Bronchial epithelial cell (primary cell): ENCODE measurements at regions not wholly inside any gene's neighbourhood (a gene's known extent, or its start where the extent isn't known, plus 50 kb on each side); places are given as distances from the start of the nearest gene placed in this dataset.

Experiments
- DNase-seq: peaks from one replicate; pipeline ENCODE4 v3.0.0-alpha.2; 2010; ENCODE audit warnings: low read depth
- FAIRE-seq: peaks from 2 replicates; lab custom pipeline; 2011; peaks lifted over from hg19 to GRCh38; lab: Jason Lieb, UNC
- H3K27me3 ChIP-seq: 2 replicates; pipeline ENCODE4 v1.5.1; 2011; ENCODE audit warnings: low read length; ENCODE audit not compliant: control insufficient read depth, insufficient read depth
- H3K36me3 ChIP-seq: 2 replicates; pipeline ENCODE4 v1.5.1; 2011; ENCODE audit warnings: low read length; ENCODE audit not compliant: control insufficient read depth, insufficient read depth
- H3K4me3 ChIP-seq: 2 replicates; pipeline ENCODE4 v1.5.1; 2011; ENCODE audit warnings: mild to moderate bottlenecking, low read depth, low read length, control low read depth
- CTCF ChIP-seq: IDR thresholded peaks from 2 replicates; pipeline ENCODE4 v1.5.1; 2011; ENCODE audit warnings: mild to moderate bottlenecking, moderate library complexity, low read length, control low read depth, inconsistent platforms; ENCODE audit not compliant: insufficient read depth, severe bottlenecking

DNA sequence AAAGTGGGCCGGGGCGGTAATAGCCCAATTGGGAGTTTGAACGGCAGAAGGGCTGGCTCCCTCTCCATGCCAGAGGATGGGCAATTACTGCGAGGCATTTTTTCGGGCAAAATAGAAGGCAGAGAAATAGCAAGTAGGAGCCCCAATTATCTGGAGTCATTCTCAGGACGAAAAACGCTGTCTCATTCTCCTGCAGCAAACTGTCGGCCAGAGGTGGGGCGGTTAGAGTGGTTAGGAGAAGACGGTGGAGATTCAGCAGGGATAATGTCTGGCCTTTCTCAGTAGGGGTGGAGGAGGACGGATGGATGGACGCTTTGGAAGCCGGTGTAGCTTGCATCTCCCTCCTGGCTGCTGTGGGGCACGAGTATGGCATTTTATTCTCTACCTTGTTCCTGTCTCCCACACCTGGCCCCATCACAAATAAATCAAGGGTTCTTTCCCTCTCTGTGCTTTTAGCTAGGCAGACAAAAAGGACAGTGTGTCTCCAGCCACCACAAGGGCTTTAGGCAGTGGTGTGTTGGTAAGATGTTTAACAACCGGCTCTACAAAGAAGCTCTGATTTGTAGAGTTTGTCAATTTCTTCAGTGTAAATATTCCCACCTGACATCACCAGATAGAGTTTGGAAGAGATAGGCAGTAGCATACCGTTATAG lies 140.5 kb upstream of the LHX5 start:
- no peak for TF ChIP-seq CTCF
- FAIRE-seq: no peak
- no peaks in the 10 kb centered on the region for H3K27me3 ChIP-seq
- H3K4me3 ChIP-seq: no peak overlapping the region
- H3K36me3 ChIP-seq: no peaks in the 10 kb centered on the region
- DNase-seq: no peak

DNA sequence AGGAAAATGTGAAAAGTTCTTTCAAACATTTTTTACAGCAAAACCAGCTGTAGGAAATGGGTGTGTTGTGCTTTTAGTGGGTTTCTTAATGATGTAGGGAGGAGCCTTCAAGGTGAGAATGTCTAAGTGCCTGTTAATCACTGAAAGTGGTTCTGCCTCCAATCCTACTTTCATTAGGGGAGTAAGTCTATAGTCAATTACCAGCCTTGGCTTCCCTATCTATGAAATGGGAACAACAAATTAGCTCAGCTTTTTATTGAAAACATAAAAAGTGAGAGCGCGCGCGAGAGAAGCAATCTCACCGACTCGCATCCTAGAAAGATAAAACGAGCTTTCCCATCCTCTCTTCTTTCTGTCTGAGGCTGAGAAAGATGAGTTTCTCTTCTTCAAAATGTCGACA lies 140.0 kb upstream of the LHX5 start:
- no peak for DNase-seq
- no peak for TF ChIP-seq CTCF
- Histone ChIP-seq H3K27me3 (no peaks in the 10 kb centered on the region), H3K36me3 (no peaks in the 10 kb centered on the region), H3K4me3 (no peak overlapping the region)
- no peak for FAIRE-seq

DNA sequence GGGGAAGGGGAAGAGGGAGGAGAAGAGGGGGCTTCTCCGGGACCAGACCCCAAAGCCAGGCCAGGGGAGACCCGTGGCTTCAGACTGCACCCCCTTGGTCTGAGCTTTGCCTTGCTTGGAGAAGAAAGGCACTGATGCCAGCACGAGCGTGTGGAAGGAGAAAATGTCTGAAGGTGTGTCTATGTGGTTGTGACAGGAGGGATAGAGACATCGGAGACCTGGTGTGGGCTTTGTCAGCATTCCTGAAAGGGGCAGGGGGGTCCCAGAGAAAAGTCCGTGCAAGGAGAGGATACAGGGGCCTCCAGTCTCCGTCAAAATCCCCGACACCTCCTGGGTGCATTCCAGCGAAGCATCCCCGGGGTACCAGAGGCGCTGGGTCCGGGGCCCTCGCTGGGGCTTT lies 139.0 kb upstream of the LHX5 start:
- no peak overlapping the region for H3K4me3 ChIP-seq
- DNase-seq (no peak), FAIRE-seq (no peak)
- no peaks in the 10 kb centered on the region for H3K27me3 ChIP-seq
- H3K36me3 ChIP-seq: no peaks in the 10 kb centered on the region
- TF ChIP-seq CTCF: no peak

- no peak for TF ChIP-seq CTCF
- Histone ChIP-seq H3K27me3 (no peaks in the 10 kb centered on the region), H3K4me3 (no peak overlapping the region), H3K36me3 (no peaks in the 10 kb centered on the region)
- no peak for FAIRE-seq
- DNase-seq: no peak
These were observed 138.2 kb upstream of the LHX5 start for GRCh38 chr12:113609692-113610469.

DNA sequence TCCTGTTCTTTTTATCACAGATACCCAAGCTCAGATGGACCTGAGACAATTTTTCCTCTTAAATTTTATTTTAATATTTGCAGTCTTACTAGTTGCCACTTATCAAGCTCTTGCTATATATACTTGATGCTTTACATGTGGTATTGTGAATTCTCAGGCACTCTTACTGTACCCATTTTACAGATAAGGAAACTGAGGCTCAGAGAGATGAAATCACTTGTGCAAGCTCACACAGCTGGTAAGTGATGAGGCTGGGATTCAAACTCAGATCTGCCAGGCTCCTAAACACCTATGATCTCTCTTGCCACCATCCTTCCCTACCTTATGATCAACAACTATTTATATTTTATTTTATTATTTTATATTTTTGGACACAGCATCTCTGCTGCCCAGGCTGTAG lies 133.0 kb upstream of the LHX5 start:
- no peak for TF ChIP-seq CTCF

More for the DNA sequence above, 133.0 kb upstream of the LHX5 start:
- DNase-seq (no peak), FAIRE-seq (no peak)
- H3K27me3 ChIP-seq: no peaks in the 10 kb centered on the region
- H3K4me3 ChIP-seq: no peak overlapping the region
- H3K36me3 ChIP-seq: no peaks in the 10 kb centered on the region
